B cell (primary cell): ENCODE measurements at regions not wholly inside any gene's neighbourhood (a gene's known extent, or its start where the extent isn't known, plus 50 kb on each side); places are given as distances from the start of the nearest gene placed in this dataset.

Experiments
- ATAC-seq: fragments of 200-7000 bp; cut with Tn5 transposase; one replicate; pipeline ENCODE4 v1.10.0; 2021; ENCODE audit warnings: low read depth, mild to moderate bottlenecking, moderate number of reproducible peaks, moderate library complexity
- CTCF ChIA-PET: fragments of 350-600 bp; sonication (Branson Sonifier 250); formaldehyde crosslinking; loops from one replicate; lab custom pipeline; 2021; ENCODE audit warnings: antibody characterized with exemption, inconsistent platforms; lab: Charles Lee
- POLR2A ChIA-PET: fragments of 350-600 bp; sonication (Branson Sonifier 250); formaldehyde crosslinking; loops from one replicate; lab custom pipeline; 2021; ENCODE audit warnings: antibody characterized with exemption; lab: Charles Lee
- DNase-seq: peaks from one replicate; pipeline ENCODE4 v3.0.0; 2013
- H2AFZ ChIP-seq: 2 replicates; pipeline ENCODE4 v1.6.1; 2012; ENCODE audit warnings: mild to moderate bottlenecking, low read depth, low read length; ENCODE audit not compliant: insufficient read depth, poor library complexity, severe bottlenecking
- H3K27ac ChIP-seq, 2 donors: 1 replicate in 1 of 2; 2 replicates in 1 of 2; pipeline ENCODE4 v1.5.1; 2012 to 2013; ENCODE audit warnings: low read length in 2 of 2, mild to moderate bottlenecking in 2 of 2, moderate library complexity in 1 of 2
- H3K27me3 ChIP-seq, 4 experiments: fragments of 200-600 bp in 1 of 4; sonication (generic) in 1 of 4; replicated peaks in 1 of 4; 1 replicate in 2 of 4; 2 replicates in 2 of 4; pipeline versions ENCODE4 v1.6.1 to v1.7.0; 2013 to 2016; ENCODE audit warnings: low read length in 3 of 4, mild to moderate bottlenecking in 2 of 4, mixed read lengths in 1 of 4, moderate library complexity in 1 of 4; ENCODE audit not compliant: insufficient read depth in 4 of 4, control insufficient read depth in 3 of 4; ENCODE audit errors: control extremely low read depth in 1 of 4
- H3K36me3 ChIP-seq, 2 experiments: replicated peaks in 1 of 2; 1 replicate in 1 of 2; 2 replicates in 1 of 2; pipeline versions ENCODE4 v1.6.1 to v1.7.1; 2013; ENCODE audit warnings: low read length in 1 of 2; ENCODE audit not compliant: insufficient read depth in 2 of 2, control insufficient read depth in 1 of 2; ENCODE audit errors: control extremely low read depth in 1 of 2, extremely low read depth in 1 of 2
- H3K4me1 ChIP-seq, 2 donors: fragments of 200-600 bp in 1 of 2; sonication (generic) in 1 of 2; 1 replicate in 1 of 2; 2 replicates in 1 of 2; pipeline versions ENCODE4 v1.5.1 to v1.6.1; 2013 to 2017; ENCODE audit warnings: low read length in 2 of 2; ENCODE audit not compliant: control insufficient read depth in 2 of 2, insufficient read depth in 2 of 2
- H3K4me2 ChIP-seq: replicated peaks from 2 replicates; pipeline ENCODE3; 2012; ENCODE audit warnings: mild to moderate bottlenecking, low read depth, low read length; ENCODE audit not compliant: poor library complexity, severe bottlenecking
- H3K4me3 ChIP-seq, 5 experiments: fragments of 200-600 bp in 1 of 5; sonication (generic) in 1 of 5; 1 replicate in 3 of 5; 2 replicates in 2 of 5; pipeline versions ENCODE4 v1.5.1 to v1.7.0; 2011 to 2016; ENCODE audit warnings: low read length in 4 of 5, mild to moderate bottlenecking in 4 of 5, low read depth in 2 of 5, control low read depth in 1 of 5, moderate library complexity in 1 of 5; ENCODE audit not compliant: insufficient read depth in 1 of 5; ENCODE audit errors: control extremely low read depth in 1 of 5, extremely low read depth in 1 of 5
- H3K79me2 ChIP-seq: fragments of 200-600 bp; sonication (generic); one replicate; pipeline ENCODE4 v1.6.0; 2016; ENCODE audit warnings: low read length; ENCODE audit not compliant: control insufficient read depth, insufficient read depth
- H3K9ac ChIP-seq: fragments of 200-600 bp; sonication (generic); 2 replicates; pipeline ENCODE4 v1.6.1; 2017; ENCODE audit warnings: mild to moderate bottlenecking, low read length, moderate library complexity
- H3K9me3 ChIP-seq, 3 donors: one replicate each; pipeline versions ENCODE4 v1.6.1 to v1.7.1; 2013; ENCODE audit warnings: low read length in 2 of 3; ENCODE audit not compliant: control insufficient read depth in 2 of 3, insufficient read depth in 1 of 3; ENCODE audit errors: control extremely low read depth in 1 of 3
- H4K20me1 ChIP-seq: 2 replicates; pipeline ENCODE4 v1.6.0; 2012; ENCODE audit warnings: mild to moderate bottlenecking, low read length; ENCODE audit not compliant: insufficient read depth, control insufficient read depth, poor library complexity, severe bottlenecking
- H3K27ac Mint-ChIP-seq: one replicate; pipeline ENCODE4 v1.8.0; 2021; ENCODE audit warnings: mixed read lengths
- H3K27me3 Mint-ChIP-seq: one replicate; pipeline ENCODE4 v1.8.0; 2021; ENCODE audit warnings: mixed read lengths
- H3K4me1 Mint-ChIP-seq: one replicate; pipeline ENCODE4 v1.8.0; 2021; ENCODE audit warnings: mixed read lengths
- H3K4me3 Mint-ChIP-seq: one replicate; pipeline ENCODE4 v1.8.0; 2021; ENCODE audit warnings: mixed read lengths
- H3K9me3 Mint-ChIP-seq: one replicate; pipeline ENCODE4 v1.8.0; 2022; ENCODE audit warnings: mixed read lengths; ENCODE audit not compliant: insufficient read depth
- CTCF ChIP-seq: fragments of 200-600 bp; IDR thresholded peaks from one replicate; pipeline ENCODE4 v1.8.0; 2022; ENCODE audit warnings: antibody characterized with exemption, mild to moderate bottlenecking
- EZH2 ChIP-seq: IDR thresholded peaks from 2 replicates; pipeline ENCODE4 v1.6.1; 2012; ENCODE audit warnings: borderline replicate concordance, low read depth, mild to moderate bottlenecking, moderate library complexity, low read length; ENCODE audit not compliant: insufficient read depth, poor library complexity, severe bottlenecking
- WGBS: methylation state at CpG from one replicate; pipeline ENCODE4 v1.1.5; 2013; ENCODE audit warnings: missing lambda C conversion rate; ENCODE audit not compliant: insufficient coverage; 5-methylcytosine and 5-hydroxymethylcytosine counted together
- intact Hi-C: fragments of 100-400 bp; cut with micrococcal nuclease; formaldehyde crosslinking; loops from one replicate; pipeline ENCODE4 v1.10.0; 2022

GRCh38 chr15:81916451-81916850 is 129.4 kb downstream of the MEX3B start:
- no peaks in the 10 kb centered on the region for H3K4me1 Mint-ChIP-seq
- H3K9me3 Mint-ChIP-seq = peaks cover 14% of the 10 kb centered on the region
- no peak overlapping the region for H2AFZ ChIP-seq
- H3K4me3 Mint-ChIP-seq = no peak overlapping the region
- H3K27ac ChIP-seq = no peak overlapping the region
- no peaks in the 10 kb centered on the region for H3K79me2 ChIP-seq
- ATAC-seq (no peak), DNase-seq (no peak)
- ChIA-PET POLR2A (no interaction called here), CTCF (no interaction called here)
- no peak overlapping the region for H3K4me2 ChIP-seq
- no peak overlapping the region for H3K27ac Mint-ChIP-seq
- no peaks in the 10 kb centered on the region for H3K4me1 ChIP-seq
- intact Hi-C loops = no loop called here
- H3K27me3 ChIP-seq = no peaks in the 10 kb centered on the region
- TF ChIP-seq EZH2 (no peak), CTCF (no peak)
- H3K9ac ChIP-seq = no peak overlapping the region
- no peak overlapping the region for H3K4me3 ChIP-seq
- no peaks in the 10 kb centered on the region for H3K36me3 ChIP-seq
- no peaks in the 10 kb centered on the region for H4K20me1 ChIP-seq
- H3K27me3 Mint-ChIP-seq = peaks cover 6% of the 10 kb centered on the region
- peaks cover 0 to 25% (median 21%) of the 10 kb centered on the region in 3 donors for H3K9me3 ChIP-seq

DNA sequence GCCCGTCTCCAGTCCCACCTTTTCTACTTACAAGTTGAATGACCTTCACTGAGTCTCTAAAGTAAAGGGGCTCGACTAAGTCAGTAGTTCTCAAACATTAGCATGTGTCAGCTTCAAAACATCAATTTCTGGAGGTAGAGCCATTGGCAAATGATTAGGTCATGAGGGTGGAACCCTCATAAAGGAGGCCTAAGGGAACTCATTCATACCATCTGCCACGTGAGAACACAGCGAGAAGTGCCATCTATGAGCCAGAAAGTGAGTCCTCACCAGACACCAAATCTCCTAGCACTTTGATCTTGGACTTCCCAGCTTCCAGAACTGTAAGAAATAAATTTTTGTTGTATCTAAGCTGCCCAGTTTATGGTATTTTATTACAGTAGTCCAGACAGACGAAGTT is 129.8 kb downstream of the MEX3B start:
- WGBS = 83% methylated on average over 4 of the region's 5 CpGs
- no peak overlapping the region for H3K4me3 ChIP-seq
- ChIA-PET POLR2A (no interaction called here), CTCF (no interaction called here)
- intact Hi-C loops = no loop called here
- H3K4me1 ChIP-seq = no peaks in the 10 kb centered on the region
- no peak overlapping the region for H2AFZ ChIP-seq
- no peak overlapping the region for H3K4me3 Mint-ChIP-seq
- H3K9me3 ChIP-seq = peaks cover 0 to 22% (median 21%) of the 10 kb centered on the region in 3 donors
- no peaks in the 10 kb centered on the region for H3K27me3 ChIP-seq
- no peak overlapping the region for H3K27ac ChIP-seq
- DNase-seq = no peak
- H3K9ac ChIP-seq = no peak overlapping the region
- H3K27me3 Mint-ChIP-seq = peaks cover 2% of the 10 kb centered on the region
- H3K4me1 Mint-ChIP-seq = no peaks in the 10 kb centered on the region
- H3K27ac Mint-ChIP-seq = no peak overlapping the region
- H3K79me2 ChIP-seq = no peaks in the 10 kb centered on the region
- no peaks in the 10 kb centered on the region for H3K36me3 ChIP-seq
- no peaks in the 10 kb centered on the region for H4K20me1 ChIP-seq
- H3K9me3 Mint-ChIP-seq = peaks cover 13% of the 10 kb centered on the region
- ATAC-seq = no peak
- H3K4me2 ChIP-seq = no peak overlapping the region
- no peak for TF ChIP-seq CTCF
- no peak for TF ChIP-seq EZH2
